PC-9 (cell line): ENCODE measurements at regions not wholly inside any gene's neighbourhood (a gene's known extent, or its start where the extent isn't known, plus 50 kb on each side); places are given as distances from the start of the nearest gene placed in this dataset.

Source experiments
- CTCF ChIP-seq: fragments of 200-600 bp; sonication (generic); conservative IDR thresholded peaks from 2 replicates; pipeline ENCODE4 v1.6.1; 2017; ENCODE audit warnings: mixed run types, antibody characterized with exemption, mild to moderate bottlenecking, moderate library complexity
- EZH2 ChIP-seq: fragments of 200-600 bp; sonication (generic); IDR thresholded peaks from 2 replicates; pipeline ENCODE4 v1.8.0; 2017; ENCODE audit warnings: antibody characterized with exemption, low read depth

GRCh38 chr21:27722095-27722494 lies 755.2 kb upstream of the ADAMTS5 start:
- TF ChIP-seq CTCF (no peak), EZH2 (no peak)
